HCT116 (cell line): ENCODE measurements at regions not wholly inside any gene's neighbourhood (a gene's known extent, or its start where the extent isn't known, plus 50 kb on each side); places are given as distances from the start of the nearest gene placed in this dataset.

Experiments used
- ATAC-seq: fragments of 200-7000 bp; cut with Tn5 transposase; 2 replicates; pipeline ENCODE4 v1.9.1; 2020; ENCODE audit warnings: mild to moderate bottlenecking, moderate library complexity
- BruUV-seq: library from RNA; stranded (reverse); fragments of 400-500 nt; replicated peaks from 2 replicates; lab custom pipeline; 2021; lab: Mats Ljungman, UMichigan
- CTCF ChIA-PET: fragments of 300-600 bp; sonication (Branson Sonifier 250); formaldehyde crosslinking; loops from one replicate; lab custom pipeline; 2021; ENCODE audit warnings: antibody characterized with exemption; lab: Charles Lee
- POLR2A ChIA-PET: fragments of 300-600, 350-600 bp; sonication (Branson Sonifier 250); formaldehyde crosslinking; loops from one replicate; lab custom pipeline; 2021; ENCODE audit warnings: antibody characterized with exemption; lab: Charles Lee
- RAD21 ChIA-PET, 2 experiments: fragments of 300-600 bp; sonication (Branson Sonifier 250); formaldehyde crosslinking; loops; one replicate each; lab custom pipeline; 2023; ENCODE audit warnings: low total read pairs in 2 of 2; ENCODE audit not compliant: uncharacterized antibody in 2 of 2, unreplicated experiment in 2 of 2, low non-redundant PET in 1 of 2; lab: Charles Lee
- DNase-seq: peaks from one replicate; pipeline ENCODE4 v3.0.0-alpha.2; 2010; ENCODE audit warnings: low read depth, low spot score
- H2AFZ ChIP-seq: fragments of 200-600 bp; shearing (Covaris generic), sonication (generic); 2 replicates; pipeline ENCODE4 v1.6.1; 2017; ENCODE audit warnings: low read depth, mixed run types, mixed read lengths, antibody characterized with exemption, low read length; ENCODE audit not compliant: poor library complexity, severe bottlenecking
- H3K27ac ChIP-seq: 2 replicates; pipeline ENCODE4 v1.5.1; 2012; ENCODE audit warnings: low read depth, low read length
- H3K27me3 ChIP-seq: fragments of 200-600 bp; sonication (generic); 2 replicates; pipeline ENCODE4 v1.6.1; 2016; ENCODE audit warnings: mixed run types, low read length, mixed read lengths; ENCODE audit not compliant: insufficient read depth
- H3K36me3 ChIP-seq, 2 experiments: fragments of 200-500 bp in 1 of 2; fragments of 200-600 bp in 1 of 2; sonication (Bioruptor generic) in 1 of 2; sonication (generic) in 1 of 2; 2 replicates each; pipeline versions ENCODE4 v1.5.1 to v1.6.1; 2014 to 2016; ENCODE audit warnings: low read length in 2 of 2, inconsistent platforms in 1 of 2, mixed read lengths in 1 of 2, mixed run types in 1 of 2; ENCODE audit not compliant: insufficient read depth in 2 of 2, control insufficient read depth in 1 of 2
- H3K4me1 ChIP-seq, 2 experiments: fragments of 200-600 bp in 1 of 2; sonication (generic) in 1 of 2; 2 replicates each; pipeline versions ENCODE4 v1.5.1 to v1.6.1; 2012 to 2017; ENCODE audit warnings: low read length in 2 of 2, inconsistent platforms in 1 of 2, mild to moderate bottlenecking in 1 of 2, mixed read lengths in 1 of 2, mixed run types in 1 of 2, moderate library complexity in 1 of 2; ENCODE audit not compliant: insufficient read depth in 2 of 2, control insufficient read depth in 1 of 2
- H3K4me2 ChIP-seq: fragments of 200-600 bp; sonication (generic); 2 replicates; pipeline ENCODE4 v1.6.1; 2017; ENCODE audit warnings: mixed run types, low read length, mixed read lengths
- H3K4me3 ChIP-seq, 2 experiments: fragments of 200-600 bp in 1 of 2; sonication (generic) in 1 of 2; replicated peaks in 1 of 2; 2 replicates each; pipeline ENCODE4 v1.5.1; 2011 to 2016; ENCODE audit warnings: low read length in 2 of 2, control low read depth in 1 of 2, low read depth in 1 of 2, mild to moderate bottlenecking in 1 of 2, mixed read lengths in 1 of 2, mixed run types in 1 of 2
- H3K79me2 ChIP-seq: fragments of 200-600 bp; sonication (generic); 2 replicates; pipeline ENCODE4 v1.6.1; 2017; ENCODE audit warnings: mild to moderate bottlenecking, mixed run types, low read length, moderate library complexity, mixed read lengths; ENCODE audit not compliant: insufficient read depth
- H3K9ac ChIP-seq: fragments of 200-600 bp; sonication (generic); 2 replicates; pipeline ENCODE4 v1.6.1; 2016; ENCODE audit warnings: low read length, mixed read lengths
- H3K9me2 ChIP-seq: fragments of 200-600 bp; sonication (generic), shearing (Covaris generic); 2 replicates; pipeline ENCODE4 v1.6.1; 2017; ENCODE audit warnings: mixed run types, mild to moderate bottlenecking, moderate library complexity; ENCODE audit not compliant: insufficient read depth
- H3K9me3 ChIP-seq, 2 experiments: fragments of 200-500 bp in 1 of 2; fragments of 200-600 bp in 1 of 2; sonication (Bioruptor generic) in 1 of 2; sonication (generic) in 1 of 2; 2 replicates each; pipeline ENCODE4 v1.6.1; 2014 to 2017; ENCODE audit warnings: low read length in 2 of 2, mixed read lengths in 2 of 2, inconsistent platforms in 1 of 2, low read depth in 1 of 2, mild to moderate bottlenecking in 1 of 2, mixed run types in 1 of 2, moderate library complexity in 1 of 2; ENCODE audit not compliant: control insufficient read depth in 1 of 2, insufficient read depth in 1 of 2
- H4K20me1 ChIP-seq: fragments of 200-600 bp; sonication (generic), shearing (Covaris generic); 2 replicates; pipeline ENCODE4 v1.6.1; 2017; ENCODE audit warnings: mixed run types, mild to moderate bottlenecking, moderate library complexity; ENCODE audit not compliant: insufficient read depth
- CEBPB ChIP-seq: IDR thresholded peaks from 2 replicates; pipeline ENCODE4 v1.6.1; 2012; ENCODE audit warnings: low read depth
- FOSL1 ChIP-seq: IDR thresholded peaks from 2 replicates; pipeline ENCODE4 v1.6.1; 2012; ENCODE audit warnings: low read depth
- JUND ChIP-seq: IDR thresholded peaks from 2 replicates; pipeline ENCODE4 v1.6.1; 2012
- POLR2A ChIP-seq: IDR thresholded peaks from 2 replicates; pipeline ENCODE4 v1.7.0; 2011; ENCODE audit warnings: borderline replicate concordance; ENCODE audit not compliant: insufficient read depth, insufficient read length; ENCODE audit errors: extremely low read depth
- POLR2AphosphoS5 ChIP-seq: IDR thresholded peaks from 2 replicates; pipeline ENCODE4 v1.6.1; 2011; ENCODE audit warnings: mild to moderate bottlenecking, low read depth, low read length, moderate library complexity
- RAD21 ChIP-seq: IDR thresholded peaks from 2 replicates; pipeline ENCODE4 v1.6.1; 2012; ENCODE audit warnings: low read depth, mild to moderate bottlenecking
- SIN3A ChIP-seq: IDR thresholded peaks from 2 replicates; pipeline ENCODE4 v1.6.1; 2012; ENCODE audit warnings: low read depth
- SP1 ChIP-seq: IDR thresholded peaks from 2 replicates; pipeline ENCODE4 v1.6.1; 2012; ENCODE audit warnings: low read depth
- SRF ChIP-seq: IDR thresholded peaks from 2 replicates; pipeline ENCODE4 v1.6.1; 2012; ENCODE audit warnings: low read depth
- YY1 ChIP-seq: IDR thresholded peaks from 2 replicates; pipeline ENCODE4 v1.6.1; 2011; ENCODE audit warnings: low read length, low read depth, moderate library complexity, mild to moderate bottlenecking; ENCODE audit not compliant: insufficient replicate concordance; ENCODE audit errors: extremely low read depth
- ZFX ChIP-seq: fragments of 450-650 bp; IDR thresholded peaks from 2 replicates; pipeline ENCODE4 v1.6.1; 2017
- intact Hi-C: fragments of 100-400 bp; cut with micrococcal nuclease; formaldehyde crosslinking; loops from 2 replicates; pipeline ENCODE4 v1.10.0; 2022
- TF ChIP-seq, protein P1 (sequence below): IDR thresholded peaks from 2 replicates; pipeline ENCODE4 v1.6.1; 2012
- TF ChIP-seq, protein P2 (sequence below): IDR thresholded peaks from 2 replicates; pipeline ENCODE4 v1.6.1; 2012
- TF ChIP-seq, protein P3 (sequence below), 3 experiments: fragments of 200-600 bp in 1 of 3; sonication (generic) in 1 of 3; IDR thresholded peaks in 2 of 3; conservative IDR thresholded peaks in 1 of 3; 2 replicates each; pipeline ENCODE4 v1.5.1; 2012 to 2017; ENCODE audit warnings: low read depth in 2 of 3, low read length in 2 of 3, antibody characterized with exemption in 1 of 3, borderline replicate concordance in 1 of 3, control low read depth in 1 of 3, mild to moderate bottlenecking in 1 of 3, mixed read lengths in 1 of 3, mixed run types in 1 of 3, moderate library complexity in 1 of 3; ENCODE audit not compliant: insufficient read depth in 1 of 3

DNA sequence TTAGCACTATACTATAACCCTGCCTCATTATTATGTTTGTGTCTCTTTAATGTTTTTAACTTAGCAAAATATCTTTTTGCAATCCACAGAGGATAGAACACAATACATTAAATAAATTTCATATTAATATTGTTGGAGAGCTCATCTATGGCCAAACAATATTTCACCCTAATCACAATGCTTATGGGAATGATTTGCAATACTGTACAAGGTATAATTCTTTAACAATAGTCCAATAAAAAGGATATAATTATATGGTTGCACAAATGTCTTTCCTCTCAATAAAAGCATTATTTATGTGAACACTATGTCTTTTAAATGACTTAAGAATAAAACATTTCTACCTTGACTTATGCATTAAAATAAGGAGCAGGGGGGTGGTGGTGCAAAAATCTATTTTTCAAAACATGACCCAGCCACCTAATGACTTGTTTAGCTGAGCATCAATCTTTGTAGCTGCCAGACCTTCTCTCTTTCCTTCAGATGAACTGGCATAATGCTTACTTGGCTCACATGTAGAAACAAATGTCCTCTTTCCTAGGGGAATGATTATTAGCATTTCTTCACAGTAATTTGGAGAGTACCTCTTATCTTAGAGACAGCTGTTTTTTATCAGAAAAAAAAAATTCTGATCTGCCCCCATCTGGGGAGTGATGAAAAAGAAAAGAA lies 1933.6 kb upstream of the LRRTM1 start:
- DNase-seq (no peak), ATAC-seq (no peak)
- no peaks in the 10 kb centered on the region for H3K36me3 ChIP-seq
- no peaks in the 10 kb centered on the region for H3K9me2 ChIP-seq
- POLR2A ChIA-PET = no interaction called here
- no TSS peak for BruUV-seq
- H3K27me3 ChIP-seq = no peaks in the 10 kb centered on the region
- no peak overlapping the region for H3K27ac ChIP-seq
- H3K4me2 ChIP-seq = no peak overlapping the region
- CTCF ChIA-PET = no interaction called here
- no peak overlapping the region for H3K9ac ChIP-seq
- H3K9me3 ChIP-seq = no peaks in the 10 kb centered on the region
- no peak overlapping the region for H3K4me3 ChIP-seq
- no peaks in the 10 kb centered on the region for H3K79me2 ChIP-seq
- TF ChIP-seq POLR2AphosphoS5 = no peak
- no peak for TF ChIP-seq FOSL1
- TF ChIP-seq, protein P1, sequence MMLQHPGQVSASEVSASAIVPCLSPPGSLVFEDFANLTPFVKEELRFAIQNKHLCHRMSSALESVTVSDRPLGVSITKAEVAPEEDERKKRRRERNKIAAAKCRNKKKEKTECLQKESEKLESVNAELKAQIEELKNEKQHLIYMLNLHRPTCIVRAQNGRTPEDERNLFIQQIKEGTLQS = no peak
- no peak overlapping the region for H2AFZ ChIP-seq
- RAD21 ChIA-PET = no interaction called here
- intact Hi-C loops = no loop called here
- no peaks in the 10 kb centered on the region for H3K4me1 ChIP-seq
- no peaks in the 10 kb centered on the region for H4K20me1 ChIP-seq

DNA sequence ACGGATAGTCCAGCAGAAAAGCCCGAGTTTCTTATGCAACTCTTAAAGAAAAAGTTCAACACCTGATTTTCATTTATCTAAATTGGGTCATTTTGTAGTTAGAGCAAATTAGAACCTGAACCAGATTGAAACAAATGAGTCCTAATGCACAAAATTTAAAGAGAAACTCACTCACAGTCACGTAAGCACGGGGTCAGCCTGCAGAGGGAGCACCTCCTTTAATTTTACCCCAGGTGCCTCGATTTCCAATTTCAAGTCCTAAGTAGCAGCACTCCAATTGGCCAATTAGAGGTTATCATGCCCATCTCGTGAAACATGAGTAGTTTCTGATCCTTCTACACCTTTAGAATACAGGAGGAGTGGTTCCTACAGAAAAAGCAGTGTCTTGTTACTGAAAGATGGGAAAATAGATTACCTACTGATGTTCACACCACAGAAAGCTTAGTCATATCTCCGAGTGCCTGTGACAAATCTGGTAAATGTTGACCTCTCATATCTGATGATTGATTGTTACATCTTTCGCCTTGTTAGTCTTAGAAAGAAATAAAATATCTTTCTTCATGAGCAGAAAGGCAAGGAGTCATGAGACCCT lies 1929.8 kb upstream of the LRRTM1 start:
- no peaks in the 10 kb centered on the region for H3K9me2 ChIP-seq
- no peaks in the 10 kb centered on the region for H4K20me1 ChIP-seq
- TF ChIP-seq, protein P2, sequence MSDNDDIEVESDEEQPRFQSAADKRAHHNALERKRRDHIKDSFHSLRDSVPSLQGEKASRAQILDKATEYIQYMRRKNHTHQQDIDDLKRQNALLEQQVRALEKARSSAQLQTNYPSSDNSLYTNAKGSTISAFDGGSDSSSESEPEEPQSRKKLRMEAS = no peak
- TF ChIP-seq, protein P3, sequence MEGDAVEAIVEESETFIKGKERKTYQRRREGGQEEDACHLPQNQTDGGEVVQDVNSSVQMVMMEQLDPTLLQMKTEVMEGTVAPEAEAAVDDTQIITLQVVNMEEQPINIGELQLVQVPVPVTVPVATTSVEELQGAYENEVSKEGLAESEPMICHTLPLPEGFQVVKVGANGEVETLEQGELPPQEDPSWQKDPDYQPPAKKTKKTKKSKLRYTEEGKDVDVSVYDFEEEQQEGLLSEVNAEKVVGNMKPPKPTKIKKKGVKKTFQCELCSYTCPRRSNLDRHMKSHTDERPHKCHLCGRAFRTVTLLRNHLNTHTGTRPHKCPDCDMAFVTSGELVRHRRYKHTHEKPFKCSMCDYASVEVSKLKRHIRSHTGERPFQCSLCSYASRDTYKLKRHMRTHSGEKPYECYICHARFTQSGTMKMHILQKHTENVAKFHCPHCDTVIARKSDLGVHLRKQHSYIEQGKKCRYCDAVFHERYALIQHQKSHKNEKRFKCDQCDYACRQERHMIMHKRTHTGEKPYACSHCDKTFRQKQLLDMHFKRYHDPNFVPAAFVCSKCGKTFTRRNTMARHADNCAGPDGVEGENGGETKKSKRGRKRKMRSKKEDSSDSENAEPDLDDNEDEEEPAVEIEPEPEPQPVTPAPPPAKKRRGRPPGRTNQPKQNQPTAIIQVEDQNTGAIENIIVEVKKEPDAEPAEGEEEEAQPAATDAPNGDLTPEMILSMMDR (IDR thresholded peaks at IDR 0.05 in 2 of 3, conservative IDR thresholded peaks at IDR 0.05 in 1 of 3; ENCODE audit: borderline replicate concordance in 1 of 3, insufficient read depth in 1 of 3, low read depth in 2 of 3, low read length in 2 of 3) = peak in 2 of 3 experiments; percentile 22 to 51; a peak in 2 of 6 replicates
- no peak for TF ChIP-seq SIN3A
- no peak for TF ChIP-seq POLR2A
- TF ChIP-seq RAD21 = peak; percentile 11; the same call in 1 of the 2 replicates
- TF ChIP-seq SP1 = no peak
- no peak for TF ChIP-seq YY1
- no peak for TF ChIP-seq JUND
- no peak for TF ChIP-seq CEBPB
- no peak for TF ChIP-seq SRF
- TF ChIP-seq ZFX = no peak
- no peak overlapping the region for H3K9ac ChIP-seq
- H3K4me3 ChIP-seq = no peak overlapping the region
- ATAC-seq = no peak
- no peaks in the 10 kb centered on the region for H3K27me3 ChIP-seq
- CTCF ChIA-PET = no interaction called here
- H3K4me2 ChIP-seq = no peak overlapping the region
- H3K36me3 ChIP-seq = no peaks in the 10 kb centered on the region
- no TSS peak for BruUV-seq
- DNase-seq = no peak
- POLR2A ChIA-PET = no interaction called here
- H3K9me3 ChIP-seq = no peaks in the 10 kb centered on the region
- H3K4me1 ChIP-seq = no peaks in the 10 kb centered on the region
- intact Hi-C loops = no loop called here
- RAD21 ChIA-PET = no interaction called here
- H3K79me2 ChIP-seq = no peaks in the 10 kb centered on the region
- H3K27ac ChIP-seq = no peak overlapping the region
- no peak overlapping the region for H2AFZ ChIP-seq
